GM21619 (cell line): ENCODE measurements at regions not wholly inside any gene's neighbourhood (a gene's known extent, or its start where the extent isn't known, plus 50 kb on each side); places are given as distances from the start of the nearest gene placed in this dataset.
"Not testable (repeated sequence)": the region's sequence is repeated elsewhere in the genome, so short reads cannot be mapped to it uniquely, and the experiment has no call there.

Experiments used
- ATAC-seq: cut with Tn5 transposase; IDR thresholded peaks from one replicate; pipeline ENCODE4 v1.9.1; 2021; ENCODE audit not compliant: unreplicated experiment

- no peak for ATAC-seq
Observed at GRCh38 chr3:191737742-191738141, 276.8 kb downstream of the PYDC2 start.

GRCh38 chr3:191740712-191741111 is 279.7 kb downstream of the PYDC2 start:
- no peak for ATAC-seq

GRCh38 chr3:191741847-191742350 is 280.9 kb downstream of the PYDC2 start:
- ATAC-seq, result not testable (repeated sequence)

GRCh38 chr3:191743283-191743682 is 282.3 kb downstream of the PYDC2 start:
- ATAC-seq, result no peak

GRCh38 chr3:191750618-191751017 is 289.7 kb downstream of the PYDC2 start:
- ATAC-seq, result no peak

GRCh38 chr3:191753196-191753595 is 292.2 kb downstream of the PYDC2 start:
- no peak for ATAC-seq

GRCh38 chr3:191761906-191762305 is 300.9 kb downstream of the PYDC2 start:
- ATAC-seq, result no peak

- no peak for ATAC-seq
Observed at GRCh38 chr3:191762323-191762960, 301.5 kb downstream of the PYDC2 start.

- no peak for ATAC-seq
Observed at GRCh38 chr3:191768421-191768820, 307.5 kb downstream of the PYDC2 start.

GRCh38 chr3:191770541-191770940 is 309.6 kb downstream of the PYDC2 start:
- ATAC-seq, result no peak

- ATAC-seq, result no peak
Observed at GRCh38 chr3:191774485-191774884, 313.5 kb downstream of the PYDC2 start.

- no peak for ATAC-seq
Observed at GRCh38 chr3:191775451-191776233, 314.7 kb downstream of the PYDC2 start.

- no peak for ATAC-seq
Observed at GRCh38 chr3:191781044-191781443, 320.1 kb downstream of the PYDC2 start.

- no peak for ATAC-seq
Observed at GRCh38 chr3:191783024-191783423, 322.1 kb downstream of the PYDC2 start.

GRCh38 chr3:191790934-191791333 is 330.0 kb downstream of the PYDC2 start:
- ATAC-seq, result no peak

GRCh38 chr3:191792580-191792979 is 331.6 kb downstream of the PYDC2 start:
- ATAC-seq, result no peak

GRCh38 chr3:191795196-191795595 is 334.2 kb downstream of the PYDC2 start:
- no peak for ATAC-seq

- no peak for ATAC-seq
Observed at GRCh38 chr3:191797271-191797670, 336.3 kb downstream of the PYDC2 start.

GRCh38 chr3:191802671-191803070 is 341.7 kb downstream of the PYDC2 start:
- ATAC-seq, result no peak

- ATAC-seq, result no peak
Observed at GRCh38 chr3:191804935-191805334, 344.0 kb downstream of the PYDC2 start.

GRCh38 chr3:191808073-191808472 is 347.1 kb downstream of the PYDC2 start:
- no peak for ATAC-seq

- no peak for ATAC-seq
Observed at GRCh38 chr3:191809326-191809949, 348.5 kb downstream of the PYDC2 start.
